Ectodermal cell (in vitro differentiated cells): ENCODE measurements at regions not wholly inside any gene's neighbourhood (a gene's known extent, or its start where the extent isn't known, plus 50 kb on each side); places are given as distances from the start of the nearest gene placed in this dataset.

ENCODE experiments used
- H3K27ac ChIP-seq: 2 replicates; pipeline ENCODE4 v1.7.0; 2013; ENCODE audit warnings: mild to moderate bottlenecking, low read depth, low read length; ENCODE audit not compliant: insufficient read depth, poor library complexity, severe bottlenecking
- H3K27me3 ChIP-seq: 2 replicates; pipeline ENCODE4 v1.7.0; 2013; ENCODE audit warnings: mild to moderate bottlenecking, low read length; ENCODE audit not compliant: insufficient read depth, control insufficient read depth, poor library complexity, severe bottlenecking
- H3K36me3 ChIP-seq: one replicate; pipeline ENCODE4 v1.7.0; 2013; ENCODE audit warnings: low read length; ENCODE audit not compliant: control insufficient read depth, insufficient read depth
- H3K4me1 ChIP-seq: one replicate; pipeline ENCODE4 v1.7.0; 2013; ENCODE audit warnings: low read length; ENCODE audit not compliant: control insufficient read depth, insufficient read depth
- H3K4me3 ChIP-seq: 2 replicates; pipeline ENCODE4 v1.7.0; 2013; ENCODE audit warnings: low read depth, low read length, control low read depth; ENCODE audit not compliant: insufficient read depth
- H3K9me3 ChIP-seq: 2 replicates; pipeline ENCODE4 v1.7.0; 2013; ENCODE audit warnings: mild to moderate bottlenecking, low read length, moderate library complexity; ENCODE audit not compliant: control insufficient read depth
- WGBS, 2 experiments: methylation state at CpG; one replicate each; pipeline ENCODE4 v1.1.7; 2013; ENCODE audit warnings: missing lambda C conversion rate in 2 of 2; 5-methylcytosine and 5-hydroxymethylcytosine counted together

DNA sequence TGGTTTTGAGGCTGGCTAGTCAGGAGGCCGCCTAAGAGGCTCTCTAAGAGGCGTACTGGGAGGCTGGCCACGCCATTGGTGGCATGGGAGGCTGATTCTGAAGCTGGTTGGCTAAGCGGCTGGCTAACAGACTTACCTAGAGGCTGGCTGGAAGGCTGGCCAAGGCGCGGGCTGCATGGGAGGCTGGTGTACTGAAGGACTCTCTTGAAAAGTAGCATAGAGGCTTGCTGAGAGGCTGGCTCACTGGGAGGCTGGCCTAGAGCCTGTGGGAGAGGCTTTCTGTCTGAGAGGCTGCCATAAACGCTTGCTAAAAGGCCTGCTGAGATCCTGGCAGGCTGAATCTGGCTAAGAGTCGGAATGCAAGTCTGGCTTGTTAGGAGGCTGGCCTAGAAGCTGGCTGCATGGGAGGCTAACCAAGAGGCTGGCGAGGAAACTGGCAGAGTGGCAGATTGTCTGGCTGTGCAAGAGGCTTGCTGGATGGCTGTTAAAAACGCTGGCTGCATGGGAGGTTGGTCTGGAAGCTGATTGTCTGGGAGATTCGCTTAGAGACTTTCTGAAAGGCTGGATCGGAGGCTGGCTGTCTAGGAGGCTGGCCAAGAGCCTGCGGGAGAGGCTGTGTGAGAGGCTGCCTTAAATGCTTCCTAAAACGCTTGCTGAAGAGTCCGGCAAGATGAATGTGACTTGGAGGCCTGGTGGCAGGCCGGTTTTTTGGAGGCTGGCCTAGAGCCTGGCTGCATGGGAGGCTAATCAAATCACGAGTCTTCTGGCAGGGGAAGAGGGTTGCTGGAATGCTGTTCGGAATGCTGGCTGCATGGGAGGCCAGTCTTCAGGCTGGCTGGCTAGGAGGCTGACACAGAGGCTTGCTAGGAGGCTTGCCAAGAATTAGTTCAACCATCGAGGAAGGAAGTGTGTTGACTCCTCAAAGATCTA is 134.2 kb downstream of the OR13A1 start:
- Histone ChIP-seq H3K4me1 (no peaks in the 10 kb centered on the region), H3K4me3 (no peak overlapping the region), H3K9me3 (no peaks in the 10 kb centered on the region), H3K27ac (no peak overlapping the region), H3K36me3 (no peaks in the 10 kb centered on the region), H3K27me3 (no peaks in the 10 kb centered on the region)
- WGBS, 2 experiments: 91 to 92% methylated on average over 19 of the region's 19 CpGs

DNA sequence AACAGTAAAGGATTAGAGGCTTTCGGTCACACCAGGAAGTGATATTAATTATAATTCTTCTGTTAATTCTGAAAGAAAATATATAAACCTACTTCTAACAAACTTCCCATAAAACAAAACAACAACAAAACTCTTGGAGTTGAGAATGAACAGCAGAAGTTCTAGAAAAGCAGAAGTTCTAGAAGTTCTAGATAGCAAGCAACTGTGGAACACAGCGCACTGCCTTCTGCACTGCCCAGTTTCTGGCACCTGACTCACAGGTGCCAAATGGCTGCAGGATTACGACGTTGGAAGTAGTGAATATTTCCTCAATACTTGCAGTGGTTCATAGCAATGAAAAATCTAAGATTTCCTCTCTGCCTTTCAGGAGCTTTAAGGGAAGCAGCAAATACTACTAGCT is 132.2 kb downstream of the OR13A1 start:
- H3K27me3 ChIP-seq: no peaks in the 10 kb centered on the region
- no peak overlapping the region for H3K27ac ChIP-seq
- H3K9me3 ChIP-seq: no peaks in the 10 kb centered on the region
- no peak overlapping the region for H3K4me3 ChIP-seq
- no peaks in the 10 kb centered on the region for H3K4me1 ChIP-seq
- no peaks in the 10 kb centered on the region for H3K36me3 ChIP-seq
- 94% methylated on average over 3 of the region's 4 CpGs for WGBS, 2 experiments

DNA sequence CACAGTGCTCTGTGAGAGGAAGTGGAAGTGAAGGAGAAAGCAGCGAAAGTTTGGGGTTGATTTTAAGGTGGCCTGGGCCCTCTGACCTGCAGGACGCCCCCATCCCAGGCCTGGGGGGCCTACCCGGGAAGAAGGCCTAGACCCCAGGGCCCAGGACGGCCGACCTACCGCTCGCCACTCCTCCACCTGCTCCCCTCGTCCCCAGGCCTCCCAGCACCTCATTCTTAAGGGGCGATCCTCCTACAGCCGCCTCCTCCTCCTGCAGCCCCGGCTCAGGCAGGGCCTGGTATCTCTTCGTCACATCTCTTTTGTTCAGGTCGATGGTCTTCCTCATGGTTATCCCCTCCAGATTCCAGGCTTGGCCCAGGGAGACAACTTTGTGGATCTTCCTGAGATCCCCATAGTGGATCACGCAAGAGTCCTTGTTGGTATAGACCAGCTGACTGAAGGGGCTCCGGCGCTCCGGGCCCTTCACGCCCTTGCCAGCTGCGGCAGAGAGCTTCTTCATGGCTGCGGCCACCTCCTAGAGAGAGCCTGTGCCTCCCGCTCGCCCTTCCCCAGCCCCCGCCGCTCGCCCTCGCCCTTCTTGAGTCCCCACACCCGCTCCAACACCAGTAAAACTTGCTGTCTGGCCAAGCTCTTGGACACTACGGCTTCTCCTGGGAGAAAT is 117.5 kb downstream of the OR13A1 start:
- Histone ChIP-seq H3K27ac (no peak overlapping the region), H3K4me1 (no peaks in the 10 kb centered on the region), H3K9me3 (no peaks in the 10 kb centered on the region), H3K4me3 (no peak overlapping the region), H3K36me3 (no peaks in the 10 kb centered on the region), H3K27me3 (no peaks in the 10 kb centered on the region)
- WGBS, 2 experiments: 92 to 95% methylated on average over 28 of the region's 28 CpGs

DNA sequence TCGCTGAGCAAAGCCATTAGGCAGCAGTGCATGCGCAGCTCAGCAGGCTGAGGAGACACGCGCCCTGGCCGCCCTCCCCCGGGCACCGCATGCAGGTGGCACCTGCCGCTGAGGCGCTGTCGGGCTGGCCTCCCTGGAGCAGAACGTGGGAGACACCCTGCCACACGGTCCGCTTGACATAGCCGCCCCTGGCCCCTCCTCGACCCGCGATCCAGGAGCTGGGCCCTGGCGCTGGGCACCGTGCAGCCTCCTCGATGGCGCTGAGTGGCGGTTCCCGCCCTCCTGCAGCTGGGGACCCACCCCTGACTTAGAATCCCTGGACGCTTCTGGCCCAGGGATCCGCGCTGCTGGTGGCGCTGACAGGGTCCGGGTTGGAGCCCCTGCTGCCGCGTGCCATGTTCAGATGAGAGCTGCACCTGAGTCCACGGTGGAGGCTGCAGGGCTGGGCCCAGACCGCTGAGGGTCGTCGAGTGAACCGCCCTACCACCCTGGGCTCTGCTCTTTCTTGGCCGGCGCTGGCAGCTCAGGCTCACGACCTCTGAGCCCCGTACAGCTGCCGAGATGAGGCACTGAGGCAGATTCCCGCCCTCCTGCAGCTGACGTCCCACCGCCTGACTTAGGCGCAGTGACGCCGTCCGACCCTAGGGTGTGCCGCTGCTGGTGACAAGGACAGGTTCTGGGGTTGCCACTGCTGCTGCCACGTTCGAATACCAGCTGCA is 116.8 kb downstream of the OR13A1 start:
- H3K4me3 ChIP-seq: no peak overlapping the region
- 94 to 95% methylated on average over 50 of the region's 50 CpGs for WGBS, 2 experiments
- no peaks in the 10 kb centered on the region for H3K36me3 ChIP-seq
- H3K27me3 ChIP-seq: no peaks in the 10 kb centered on the region
- H3K4me1 ChIP-seq: no peaks in the 10 kb centered on the region
- no peak overlapping the region for H3K27ac ChIP-seq
- no peaks in the 10 kb centered on the region for H3K9me3 ChIP-seq

DNA sequence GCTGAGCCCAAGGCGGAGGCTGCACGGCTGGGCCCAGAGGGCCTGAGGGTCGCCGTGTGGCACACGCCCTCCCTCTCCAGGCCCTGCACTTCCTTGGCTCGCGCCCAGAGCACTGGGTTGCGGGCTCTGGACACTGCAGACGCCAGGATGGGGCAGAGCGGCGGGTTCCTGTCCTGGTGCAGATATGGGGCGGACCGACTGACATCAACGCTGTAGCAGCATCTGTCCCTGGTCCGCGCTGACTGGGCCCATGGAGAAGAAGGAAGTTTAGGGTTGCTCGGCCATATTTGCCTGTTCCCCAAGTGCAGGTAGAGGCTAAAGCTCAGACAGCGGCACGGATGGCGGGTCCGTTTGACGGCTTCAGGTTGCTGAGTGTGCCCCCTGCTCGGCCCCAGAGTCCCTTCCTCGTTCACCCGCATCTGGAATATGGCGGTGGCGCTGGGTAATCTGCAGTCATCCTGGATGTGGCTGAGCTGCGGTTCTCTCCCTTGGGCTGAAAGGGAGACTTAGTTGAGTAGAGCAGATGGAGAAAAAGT is 116.1 kb downstream of the OR13A1 start:
- H3K4me3 ChIP-seq: no peak overlapping the region
- 90 to 92% methylated on average over 28 of the region's 28 CpGs for WGBS, 2 experiments

DNA sequence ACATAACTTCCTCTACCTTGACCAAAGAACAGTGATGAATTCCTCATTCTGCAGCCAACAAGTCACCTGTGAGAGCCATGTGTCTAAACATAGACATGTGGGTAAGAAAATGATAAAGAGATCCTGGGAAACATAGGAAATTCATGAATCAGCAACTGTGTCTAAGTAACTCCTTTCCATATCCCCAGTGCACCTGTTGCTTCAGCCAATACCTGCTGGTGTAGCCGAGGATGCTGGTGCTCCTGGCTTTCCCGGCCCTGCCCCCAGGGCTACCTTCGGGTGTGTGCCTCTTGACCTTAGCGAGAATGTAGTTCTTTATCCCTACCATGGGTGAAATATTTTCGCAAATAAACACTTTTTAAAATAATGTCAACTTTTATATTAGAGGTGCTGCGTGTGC is 114.1 kb downstream of the OR13A1 start:
- no peaks in the 10 kb centered on the region for H3K4me1 ChIP-seq

More for the DNA sequence above, 116.1 kb downstream of the OR13A1 start:
- Histone ChIP-seq H3K36me3 (no peaks in the 10 kb centered on the region), H3K9me3 (no peaks in the 10 kb centered on the region), H3K27ac (no peak overlapping the region), H3K27me3 (no peaks in the 10 kb centered on the region), H3K4me1 (no peaks in the 10 kb centered on the region)

DNA sequence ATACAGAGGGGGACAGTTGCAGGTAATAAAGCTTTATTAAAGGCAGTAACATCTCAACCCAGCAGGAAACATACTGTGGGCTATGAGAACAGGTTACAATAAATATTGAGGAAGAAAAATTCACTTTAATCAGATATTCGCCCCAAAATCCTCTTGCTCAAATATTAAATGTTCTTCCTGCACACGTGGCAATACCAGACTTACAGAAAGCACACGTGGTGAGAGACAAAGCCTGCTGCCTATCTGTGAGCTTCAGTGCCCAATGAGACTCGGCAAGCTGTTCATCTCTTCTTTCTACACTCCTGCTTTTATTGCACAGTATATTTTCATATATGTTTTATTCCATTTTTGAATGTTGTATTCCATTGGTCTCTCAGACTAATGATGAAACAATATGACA is 113.2 kb downstream of the OR13A1 start:
- Histone ChIP-seq H3K9me3 (no peaks in the 10 kb centered on the region), H3K27ac (no peak overlapping the region), H3K36me3 (no peaks in the 10 kb centered on the region), H3K4me1 (no peaks in the 10 kb centered on the region), H3K27me3 (no peaks in the 10 kb centered on the region), H3K4me3 (no peak overlapping the region)
- 80 to 87% methylated on average over 4 of the region's 4 CpGs for WGBS, 2 experiments

More for the DNA sequence above, 114.1 kb downstream of the OR13A1 start:
- 75 to 89% methylated on average over 4 to 6 of the region's 6 CpGs for WGBS, 2 experiments
- Histone ChIP-seq H3K36me3 (no peaks in the 10 kb centered on the region), H3K27me3 (no peaks in the 10 kb centered on the region), H3K27ac (no peak overlapping the region), H3K9me3 (no peaks in the 10 kb centered on the region), H3K4me3 (no peak overlapping the region)

DNA sequence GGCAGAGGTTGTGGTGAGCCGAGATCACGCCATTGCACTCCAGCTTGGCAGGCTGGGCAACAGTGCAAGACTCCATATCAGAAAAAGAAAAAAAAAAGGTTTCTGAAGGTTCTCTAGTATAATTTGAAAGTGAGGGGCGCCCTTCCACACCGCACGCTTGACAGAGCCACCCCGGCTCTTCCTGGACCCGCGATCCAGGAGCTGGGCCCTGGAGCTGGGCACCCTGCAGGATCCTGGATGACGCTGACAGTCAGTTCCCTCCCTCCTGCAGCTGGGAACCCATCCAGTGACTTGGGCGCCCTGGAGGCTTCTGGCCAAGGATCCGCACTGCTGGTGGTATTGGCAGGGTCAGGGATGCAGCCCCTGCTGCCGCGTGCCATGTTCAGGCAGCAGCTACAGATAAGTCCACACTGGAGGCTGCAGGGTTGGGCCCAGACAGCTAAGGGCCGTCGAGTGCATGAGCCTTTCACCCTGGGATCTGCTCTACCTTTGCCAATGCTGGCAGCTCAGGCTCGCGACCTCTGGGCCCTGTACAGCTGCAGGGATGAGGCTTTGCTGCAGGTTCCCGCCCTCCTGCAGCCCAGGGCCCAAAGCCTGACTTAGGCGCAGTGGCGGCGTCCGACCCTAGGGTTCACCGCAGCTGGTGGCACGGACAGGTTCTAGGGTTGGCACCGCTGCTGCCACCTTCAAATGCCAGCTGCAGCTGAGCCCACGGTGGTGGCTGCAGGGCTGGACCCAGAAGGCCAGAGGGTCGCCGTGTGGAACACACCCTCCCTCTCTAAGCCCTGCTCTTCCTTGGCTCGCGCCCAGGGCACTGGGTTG is 110.2 kb downstream of the OR13A1 start:
- Histone ChIP-seq H3K9me3 (no peaks in the 10 kb centered on the region), H3K27me3 (no peaks in the 10 kb centered on the region), H3K4me1 (no peaks in the 10 kb centered on the region), H3K27ac (no peak overlapping the region), H3K4me3 (no peak overlapping the region), H3K36me3 (no peaks in the 10 kb centered on the region)
- 92 to 93% methylated on average over 30 of the region's 30 CpGs for WGBS, 2 experiments

DNA sequence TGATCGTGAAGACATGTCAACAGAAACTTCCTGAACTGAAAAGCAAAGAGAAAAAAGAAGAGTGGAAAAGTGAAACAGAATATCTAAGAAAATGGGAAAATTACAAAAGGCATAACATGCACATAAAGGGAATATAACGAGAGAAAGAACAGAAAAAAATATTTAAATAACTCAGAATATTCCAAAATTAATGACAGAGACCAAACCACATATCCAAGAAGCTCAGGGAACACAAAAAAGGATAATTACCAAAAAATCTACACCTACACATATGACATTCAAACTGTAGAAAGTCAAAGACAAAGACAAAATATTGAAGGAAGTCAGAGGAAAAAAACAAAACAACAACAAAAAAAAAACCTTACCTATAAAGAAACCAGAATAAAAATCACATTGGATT is 105.5 kb downstream of the OR13A1 start:
- H3K27me3 ChIP-seq: no peaks in the 10 kb centered on the region
- no peaks in the 10 kb centered on the region for H3K4me1 ChIP-seq
- no peak overlapping the region for H3K27ac ChIP-seq
- whole genome bisulfite sequencing, 2 experiments: 95 to 99% methylated on average over 1 to 2 of the region's 2 CpGs
- no peaks in the 10 kb centered on the region for H3K36me3 ChIP-seq
- no peak overlapping the region for H3K4me3 ChIP-seq
- peaks cover 2% of the 10 kb centered on the region for H3K9me3 ChIP-seq
